Loucy (cell line): ENCODE measurements at regions not wholly inside any gene's neighbourhood (a gene's known extent, or its start where the extent isn't known, plus 50 kb on each side); places are given as distances from the start of the nearest gene placed in this dataset.

Source experiments
- H2AFZ ChIP-seq: fragments of 200-600 bp; sonication (generic); 2 replicates; pipeline ENCODE4 v1.6.0; 2016; ENCODE audit warnings: antibody characterized with exemption, mild to moderate bottlenecking, low read length, moderate library complexity
- H3F3A ChIP-seq: fragments of 200-600 bp; 2 replicates; pipeline ENCODE4 v1.6.0; 2016; ENCODE audit warnings: antibody characterized with exemption, low read depth, mild to moderate bottlenecking
- H3K27me3 ChIP-seq: fragments of 200-600 bp; sonication (generic); 2 replicates; pipeline ENCODE4 v1.6.1; 2014; ENCODE audit warnings: low read length, mild to moderate bottlenecking; ENCODE audit not compliant: insufficient read depth, poor library complexity, severe bottlenecking
- H3K36me3 ChIP-seq: fragments of 200-600 bp; sonication (generic); 2 replicates; pipeline ENCODE4 v1.6.1; 2016; ENCODE audit warnings: low read length; ENCODE audit not compliant: insufficient read depth
- H3K4me1 ChIP-seq: fragments of 200-600 bp; sonication (generic); 2 replicates; pipeline ENCODE4 v1.5.1; 2014; ENCODE audit warnings: low read length, mild to moderate bottlenecking; ENCODE audit not compliant: insufficient read depth, poor library complexity, severe bottlenecking
- H3K4me2 ChIP-seq: fragments of 200-600 bp; sonication (generic); 2 replicates; pipeline ENCODE4 v1.6.0; 2014; ENCODE audit warnings: antibody characterized with exemption, low read length, low read depth, mild to moderate bottlenecking; ENCODE audit not compliant: poor library complexity, severe bottlenecking
- H3K4me3 ChIP-seq: fragments of 200-600 bp; sonication (generic); 2 replicates; pipeline ENCODE4 v1.5.1; 2014; ENCODE audit warnings: low read length, mild to moderate bottlenecking, mixed read lengths; ENCODE audit not compliant: poor library complexity, severe bottlenecking
- H3K79me2 ChIP-seq: fragments of 200-600 bp; sonication (generic); 2 replicates; pipeline ENCODE4 v1.6.1; 2014; ENCODE audit warnings: low read length; ENCODE audit not compliant: insufficient read depth
- H3K9ac ChIP-seq: fragments of 200-600 bp; sonication (generic); 2 replicates; pipeline ENCODE4 v1.6.0; 2014; ENCODE audit warnings: mild to moderate bottlenecking, low read depth, low read length, moderate library complexity; ENCODE audit not compliant: poor library complexity, severe bottlenecking
- H3K9me2 ChIP-seq: fragments of 200-600 bp; sonication (generic); replicated peaks from 2 replicates; pipeline ENCODE4 v1.6.1; 2016; ENCODE audit warnings: low read depth, low read length, mixed read lengths
- H3K9me3 ChIP-seq: fragments of 200-600 bp; sonication (generic); 2 replicates; pipeline ENCODE4 v1.6.1; 2014; ENCODE audit warnings: mild to moderate bottlenecking, antibody characterized with exemption, low read length, low read depth; ENCODE audit not compliant: insufficient read depth
- H4K20me1 ChIP-seq: fragments of 200-600 bp; sonication (generic); 2 replicates; pipeline ENCODE4 v1.6.0; 2014; ENCODE audit warnings: antibody characterized with exemption, low read length, mild to moderate bottlenecking; ENCODE audit not compliant: insufficient read depth, poor library complexity, severe bottlenecking
- CTCF ChIP-seq: fragments of 200-600 bp; sonication (generic); conservative IDR thresholded peaks from 2 replicates; pipeline ENCODE4 v1.5.1; 2014; ENCODE audit warnings: mild to moderate bottlenecking, antibody characterized with exemption, low read length
- EZH2phosphoT487 ChIP-seq: fragments of 200-600 bp; IDR thresholded peaks from 2 replicates; pipeline ENCODE4 v1.6.1; 2018; ENCODE audit warnings: antibody characterized with exemption, mild to moderate bottlenecking, moderate library complexity, borderline replicate concordance

DNA sequence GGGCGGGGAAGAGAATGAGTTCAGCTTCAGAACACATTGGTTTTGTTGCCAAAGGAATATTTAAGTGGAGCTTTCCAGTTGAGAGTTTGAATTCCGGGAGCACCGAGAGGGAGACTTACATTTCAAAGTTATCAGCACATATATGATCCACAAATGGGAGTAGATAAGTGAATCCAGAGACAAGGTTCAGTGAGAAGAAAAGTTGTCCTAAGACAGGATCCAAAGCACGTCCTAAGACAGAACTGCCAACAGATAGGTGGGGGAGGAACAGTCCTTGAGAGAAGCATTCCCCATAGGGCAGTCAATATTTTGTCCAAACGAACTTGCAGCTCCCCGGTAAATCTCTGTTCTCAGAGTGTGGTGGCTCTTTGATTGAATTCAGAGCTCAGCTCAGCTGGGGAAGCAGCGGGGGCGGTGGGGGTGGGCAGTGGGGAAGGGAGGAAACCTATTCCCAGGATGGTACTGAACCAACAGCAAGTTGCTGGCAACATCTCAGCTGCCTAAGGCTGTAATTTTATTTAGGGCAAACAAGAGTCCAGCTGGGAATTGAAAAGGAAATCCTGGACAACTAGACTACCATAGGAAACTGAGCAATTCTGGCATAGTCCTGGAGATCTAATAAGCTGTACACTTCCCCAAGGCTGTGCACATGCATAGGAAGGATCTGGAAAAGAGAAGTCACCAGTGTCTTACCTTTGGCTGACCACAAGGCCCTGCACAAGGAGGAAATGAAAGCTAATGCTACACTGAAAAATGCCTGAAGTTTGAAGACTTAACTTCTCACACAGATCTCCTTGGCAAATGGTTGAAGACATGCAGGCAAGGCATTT is 94.2 kb upstream of the CXCL12 start:
- TF ChIP-seq CTCF (no peak), EZH2phosphoT487 (no peak)
- H3K79me2 ChIP-seq: no peaks in the 10 kb centered on the region
- H3K4me1 ChIP-seq: no peaks in the 10 kb centered on the region
- no peaks in the 10 kb centered on the region for H3F3A ChIP-seq
- no peaks in the 10 kb centered on the region for H4K20me1 ChIP-seq
- no peak overlapping the region for H3K9ac ChIP-seq
- no peak overlapping the region for H2AFZ ChIP-seq
- no peaks in the 10 kb centered on the region for H3K9me2 ChIP-seq
- no peak overlapping the region for H3K4me3 ChIP-seq
- no peaks in the 10 kb centered on the region for H3K27me3 ChIP-seq
- H3K4me2 ChIP-seq: no peak overlapping the region
- H3K36me3 ChIP-seq: no peaks in the 10 kb centered on the region
- H3K9me3 ChIP-seq: no peaks in the 10 kb centered on the region

GRCh38 chr10:44492678-44493077 is 107.8 kb upstream of the CXCL12 start:
- no peaks in the 10 kb centered on the region for H3K79me2 ChIP-seq
- H4K20me1 ChIP-seq: no peaks in the 10 kb centered on the region
- TF ChIP-seq EZH2phosphoT487: no peak
- no peak overlapping the region for H3K4me2 ChIP-seq
- no peaks in the 10 kb centered on the region for H3F3A ChIP-seq
- H3K27me3 ChIP-seq: no peaks in the 10 kb centered on the region
- no peak overlapping the region for H3K9ac ChIP-seq
- no peaks in the 10 kb centered on the region for H3K36me3 ChIP-seq
- H3K9me3 ChIP-seq: no peaks in the 10 kb centered on the region
- no peak overlapping the region for H2AFZ ChIP-seq
- H3K4me3 ChIP-seq: no peak overlapping the region
- no peaks in the 10 kb centered on the region for H3K4me1 ChIP-seq
- no peaks in the 10 kb centered on the region for H3K9me2 ChIP-seq

- Histone ChIP-seq H3K9me2 (no peaks in the 10 kb centered on the region), H3F3A (no peaks in the 10 kb centered on the region), H3K4me1 (no peaks in the 10 kb centered on the region), H3K79me2 (no peaks in the 10 kb centered on the region), H3K27me3 (no peaks in the 10 kb centered on the region), H4K20me1 (no peaks in the 10 kb centered on the region), H2AFZ (no peak overlapping the region), H3K9me3 (0 out of 2 replicates have a peak, but pooled peaks cover 3% of the 10 kb centered on the region), H3K4me2 (no peak overlapping the region), H3K9ac (no peak overlapping the region), H3K4me3 (no peak overlapping the region), H3K36me3 (no peaks in the 10 kb centered on the region)
- TF ChIP-seq EZH2phosphoT487: no peak
- no peak for TF ChIP-seq CTCF
Measured at GRCh38 chr10:44498222-44498621, 113.3 kb upstream of the CXCL12 start.

DNA sequence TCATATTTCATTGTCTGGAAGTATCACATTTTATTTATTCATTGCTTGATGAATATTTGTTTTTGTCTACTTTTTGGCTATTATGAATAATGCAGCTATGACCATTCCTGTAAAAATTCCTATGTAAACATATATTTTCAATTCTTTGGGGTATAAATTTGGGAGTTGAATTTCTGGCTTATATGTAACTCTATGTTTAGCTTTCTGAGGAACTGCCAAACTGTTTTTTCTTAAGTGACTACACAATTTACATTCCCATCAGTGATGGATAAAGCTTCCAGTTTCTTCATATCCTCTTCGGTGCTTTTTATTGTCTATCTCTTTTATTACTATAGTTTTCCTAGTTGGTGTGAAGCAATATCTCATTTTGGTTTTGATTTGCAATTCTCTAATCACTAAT is 115.6 kb upstream of the CXCL12 start:
- no peaks in the 10 kb centered on the region for H3K79me2 ChIP-seq
- no peak overlapping the region for H3K4me3 ChIP-seq
- no peaks in the 10 kb centered on the region for H3K27me3 ChIP-seq
- no peaks in the 10 kb centered on the region for H4K20me1 ChIP-seq
- no peaks in the 10 kb centered on the region for H3K4me1 ChIP-seq
- no peak overlapping the region for H3K9ac ChIP-seq
- H3K9me3 ChIP-seq: 0 out of 2 replicates have a peak, but pooled peaks cover 3% of the 10 kb centered on the region
- H3K4me2 ChIP-seq: no peak overlapping the region
- no peaks in the 10 kb centered on the region for H3F3A ChIP-seq
- no peaks in the 10 kb centered on the region for H3K9me2 ChIP-seq
- TF ChIP-seq EZH2phosphoT487: no peak
- no peak for TF ChIP-seq CTCF
- H3K36me3 ChIP-seq: no peaks in the 10 kb centered on the region
- no peak overlapping the region for H2AFZ ChIP-seq
